T47D (cell line): ENCODE measurements at regions not wholly inside any gene's neighbourhood (a gene's known extent, or its start where the extent isn't known, plus 50 kb on each side); places are given as distances from the start of the nearest gene placed in this dataset.

Source experiments
- DNase-seq, 2 experiments: peaks; one replicate each; pipeline versions ENCODE4 v3.0.0 to v3.0.0-alpha.2; 2011 to 2012; ENCODE audit warnings: low read depth in 1 of 2, low spot score in 1 of 2
- JUND ChIP-seq: IDR thresholded peaks from 2 replicates; pipeline ENCODE4 v1.6.1; 2012; ENCODE audit warnings: low read depth
- in situ Hi-C: cut with HindIII; loops from 2 replicates; pipeline ENCODE4 v1.10.0; 2016; ENCODE audit warnings: low sequenced_read_pairs, low pct_unique_long_range_greater_than_20kb

DNA sequence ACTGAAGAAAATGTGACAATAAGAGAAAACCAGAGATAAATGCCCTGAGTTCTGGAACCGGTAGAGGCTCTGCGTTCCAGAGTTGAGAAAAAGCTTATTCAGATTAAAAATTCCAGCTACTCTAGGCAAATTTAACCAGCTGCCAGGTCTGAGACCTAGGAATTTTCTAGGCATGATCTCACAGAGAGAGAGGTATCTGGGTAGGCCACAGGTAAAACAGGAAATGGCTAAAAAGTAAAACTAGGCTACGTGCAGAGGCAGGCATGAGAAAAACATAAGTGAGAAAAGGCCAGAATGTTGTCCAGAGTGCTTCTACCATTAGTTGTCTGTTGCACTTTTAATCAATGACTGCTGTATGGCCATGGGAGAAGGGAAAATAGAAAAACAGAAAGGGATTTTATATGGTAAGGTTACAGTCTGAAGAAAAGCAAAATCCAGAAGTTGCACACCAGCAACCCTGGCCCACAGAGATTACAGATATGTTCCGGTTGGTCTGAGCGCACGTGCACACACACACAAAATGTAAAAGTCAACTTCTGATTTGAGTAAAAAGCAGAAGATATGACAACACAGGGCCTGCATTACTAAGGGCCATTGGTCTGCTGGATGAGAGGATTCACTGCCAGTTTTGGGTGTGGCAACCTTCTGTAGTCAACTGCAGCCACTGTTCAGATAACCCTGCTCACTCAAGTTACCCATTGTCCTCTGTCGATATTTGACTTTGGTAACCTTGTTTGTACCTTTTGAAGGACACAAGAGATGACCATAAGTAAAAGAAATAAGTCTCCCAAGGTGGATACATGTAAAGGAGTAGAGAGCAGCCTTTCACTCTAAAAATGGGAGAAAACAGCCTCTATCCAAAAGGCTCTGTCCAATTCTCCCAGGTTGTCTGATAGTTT is 266.0 kb downstream of the DTWD2 start:
- in situ Hi-C loops, result no loop called here
- TF ChIP-seq JUND, result no peak

DNA sequence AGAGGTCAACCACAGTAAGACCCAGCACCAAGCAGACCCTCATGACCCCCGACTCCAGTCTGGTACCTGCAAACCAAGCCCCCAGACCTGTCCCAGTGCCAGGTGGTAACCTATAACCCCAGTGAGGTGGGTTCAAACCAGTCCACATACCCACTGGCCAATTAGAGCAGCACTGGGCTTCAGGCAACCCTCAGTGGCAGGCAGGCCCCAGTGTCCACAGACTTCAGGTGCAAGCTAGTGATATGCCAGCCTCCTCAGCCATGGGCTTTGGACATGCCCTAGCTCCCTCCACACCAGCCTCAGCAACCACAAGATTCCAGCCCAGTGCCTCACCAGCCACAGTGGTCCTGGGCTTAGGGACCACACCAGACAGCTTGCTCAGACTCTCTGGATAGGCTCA is 276.6 kb downstream of the DTWD2 start:
- no peak for DNase-seq
- in situ Hi-C loops, result no loop called here
- TF ChIP-seq JUND, result no peak

More for the DNA sequence above, 266.0 kb downstream of the DTWD2 start:
- no peak for DNase-seq

DNA sequence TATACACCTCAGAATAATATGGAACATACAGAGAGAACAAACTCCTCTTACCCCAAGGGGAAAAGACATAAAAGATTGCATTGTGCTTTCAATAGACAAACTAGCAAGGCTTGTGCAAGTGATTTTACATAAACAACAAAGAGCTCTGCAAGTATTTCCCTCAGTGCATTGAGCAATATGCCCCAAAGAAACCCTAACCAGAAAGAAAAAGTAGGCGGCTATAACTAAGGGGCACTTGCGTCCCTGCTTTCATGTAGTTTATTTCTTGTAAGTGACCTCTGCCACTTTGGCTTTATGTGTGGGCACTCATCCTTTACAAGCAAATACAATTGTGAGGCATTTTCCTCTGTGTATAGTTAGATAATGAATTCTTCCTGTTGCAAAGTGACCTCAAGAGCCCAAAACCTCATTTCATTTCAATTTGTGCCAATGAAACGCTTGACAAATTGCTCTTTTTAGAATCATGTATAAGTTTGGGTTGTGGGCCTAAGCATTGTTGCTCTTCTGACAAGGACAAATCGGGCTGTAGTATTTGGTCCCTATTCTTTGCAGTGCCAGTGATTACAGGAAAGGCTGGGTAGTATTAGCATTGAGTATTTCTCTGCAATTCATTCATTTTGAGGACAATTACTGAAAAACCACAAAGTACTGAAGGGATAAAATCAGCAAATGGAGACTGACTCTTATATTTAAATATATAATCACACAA is 282.2 kb downstream of the DTWD2 start:
- in situ Hi-C loops, result no loop called here
- DNase-seq, result no peak
- no peak for TF ChIP-seq JUND

DNA sequence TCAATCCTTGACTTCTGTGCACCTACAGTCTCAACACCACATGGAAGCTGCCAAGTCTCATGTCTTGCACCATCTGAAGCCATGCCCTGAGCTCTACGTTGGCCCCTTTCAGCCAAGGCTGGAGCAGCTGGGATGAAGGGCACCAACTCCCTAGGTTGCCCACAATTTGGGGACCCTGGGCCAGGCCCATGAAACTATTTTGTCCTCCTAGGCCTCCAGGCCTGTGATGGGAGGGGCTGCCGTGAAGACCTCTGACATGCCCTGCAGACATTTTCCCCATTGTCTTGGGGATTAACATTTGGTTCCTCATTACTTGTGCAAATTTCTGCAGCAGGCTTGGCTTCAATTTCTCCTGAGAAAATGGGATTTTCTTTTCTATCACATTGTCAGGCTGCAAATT is 285.1 kb downstream of the DTWD2 start:
- TF ChIP-seq JUND, result no peak
- no peak for DNase-seq
- in situ Hi-C loops, result no loop called here

DNA sequence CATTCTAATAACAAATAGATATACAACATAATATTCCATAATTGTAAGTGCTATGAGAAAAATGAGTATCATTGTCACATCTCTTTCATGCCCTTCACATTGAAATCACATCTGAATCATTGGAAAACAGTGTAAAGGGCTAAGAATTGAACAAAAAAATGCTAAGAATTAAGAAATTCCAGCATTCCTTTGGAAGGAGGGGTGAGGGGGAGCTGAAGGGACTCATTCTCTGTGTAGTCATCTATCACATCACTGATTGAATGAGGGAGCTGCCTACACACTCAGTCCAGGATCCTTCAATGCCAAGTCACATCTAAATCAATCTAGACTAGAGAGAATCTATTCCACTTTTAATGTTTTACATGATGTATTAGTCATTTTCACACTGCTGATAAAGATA is 286.6 kb downstream of the DTWD2 start:
- DNase-seq, result no peak
- TF ChIP-seq JUND, result no peak
- in situ Hi-C loops, result no loop called here

DNA sequence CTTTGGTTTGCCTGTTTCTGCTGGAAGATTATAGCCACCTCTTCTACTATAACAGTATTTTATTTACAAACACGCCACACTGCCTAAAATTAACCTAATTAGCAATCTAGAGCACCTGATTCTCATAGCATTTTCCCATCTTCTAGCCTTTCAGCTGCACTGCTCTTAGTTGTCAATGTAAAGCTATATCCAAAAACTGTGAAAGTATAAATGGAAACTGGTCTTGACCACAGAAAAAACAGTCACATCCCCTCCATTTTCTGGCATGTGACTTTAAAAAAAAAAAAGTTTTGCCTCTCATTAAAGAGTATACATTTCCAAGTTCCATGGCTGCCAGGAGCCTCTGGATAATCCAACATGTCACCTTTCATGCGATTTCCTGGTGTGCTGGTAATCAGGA is 287.8 kb downstream of the DTWD2 start:
- in situ Hi-C loops, result no loop called here
- no peak for TF ChIP-seq JUND
- DNase-seq, result no peak

DNA sequence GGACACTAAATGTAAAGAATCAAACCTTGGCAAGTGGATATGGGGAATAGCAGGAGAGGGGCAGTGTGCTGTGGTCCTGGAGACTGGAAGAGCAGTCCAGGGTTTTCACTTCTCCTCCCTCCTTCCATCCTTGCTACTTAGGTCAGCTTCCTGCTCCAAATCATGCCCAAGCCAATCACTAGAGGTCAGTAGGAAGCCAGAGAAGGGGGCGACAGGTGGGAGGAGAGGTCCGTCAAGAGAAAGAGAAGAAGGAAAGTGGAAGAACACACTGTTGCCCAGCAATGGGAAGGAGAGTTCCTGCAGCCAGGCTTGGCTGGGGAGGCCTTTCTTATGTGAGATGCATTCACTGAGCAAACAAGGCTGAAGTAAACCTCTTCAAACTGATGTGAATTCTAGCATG is 289.6 kb downstream of the DTWD2 start:
- peak in 1 of 2 experiments; percentile 50 for DNase-seq
- no peak for TF ChIP-seq JUND
- in situ Hi-C loops, result no loop called here

DNA sequence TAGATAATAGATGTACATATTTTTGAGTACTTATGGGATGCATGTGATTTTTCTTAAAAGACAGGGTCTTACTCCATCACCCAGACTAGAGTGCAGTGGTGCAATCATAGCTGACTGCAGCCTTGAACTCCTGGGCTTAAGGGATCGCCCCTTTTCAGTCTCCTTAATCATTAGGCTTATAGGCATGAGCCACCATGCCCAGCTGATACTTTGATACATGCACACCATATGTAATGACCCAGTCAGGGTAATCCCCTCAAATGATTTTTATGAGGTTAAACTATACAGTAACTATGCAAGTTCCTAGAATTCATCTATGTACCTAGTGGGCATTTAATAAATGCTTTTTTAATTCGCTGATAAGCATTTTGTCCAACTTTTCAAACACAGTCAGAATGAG is 292.3 kb downstream of the DTWD2 start:
- in situ Hi-C loops, result no loop called here
- no peak for DNase-seq
- TF ChIP-seq JUND, result no peak

DNA sequence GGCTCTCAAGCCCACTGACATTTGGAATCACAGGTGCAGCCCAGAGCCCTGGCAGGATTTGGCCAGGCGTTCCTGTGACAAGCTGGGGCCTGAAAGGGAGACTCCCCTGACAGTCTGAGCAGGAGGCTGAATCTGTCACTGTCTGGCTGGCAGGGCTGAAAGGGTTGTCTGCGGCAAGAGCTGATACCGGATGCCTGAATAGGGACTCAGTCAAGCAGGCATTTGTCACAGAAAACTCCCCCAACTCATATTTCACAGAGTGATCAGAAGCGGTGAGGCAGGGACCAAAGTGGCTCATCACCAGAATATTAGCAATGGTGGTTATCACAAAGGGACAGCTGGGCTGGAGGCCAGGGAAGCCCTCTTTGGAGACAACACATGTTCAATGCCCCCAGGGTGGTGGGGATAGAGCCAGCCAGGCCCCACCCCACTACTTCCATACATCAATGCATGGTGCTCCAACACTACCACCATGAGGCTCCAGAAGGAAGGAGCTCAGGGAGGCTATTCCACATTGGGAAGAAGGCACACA is 295.5 kb downstream of the DTWD2 start:
- peak in 1 of 2 experiments; percentile 64 for DNase-seq
- no peak for TF ChIP-seq JUND
- in situ Hi-C loops, result no loop called here

DNA sequence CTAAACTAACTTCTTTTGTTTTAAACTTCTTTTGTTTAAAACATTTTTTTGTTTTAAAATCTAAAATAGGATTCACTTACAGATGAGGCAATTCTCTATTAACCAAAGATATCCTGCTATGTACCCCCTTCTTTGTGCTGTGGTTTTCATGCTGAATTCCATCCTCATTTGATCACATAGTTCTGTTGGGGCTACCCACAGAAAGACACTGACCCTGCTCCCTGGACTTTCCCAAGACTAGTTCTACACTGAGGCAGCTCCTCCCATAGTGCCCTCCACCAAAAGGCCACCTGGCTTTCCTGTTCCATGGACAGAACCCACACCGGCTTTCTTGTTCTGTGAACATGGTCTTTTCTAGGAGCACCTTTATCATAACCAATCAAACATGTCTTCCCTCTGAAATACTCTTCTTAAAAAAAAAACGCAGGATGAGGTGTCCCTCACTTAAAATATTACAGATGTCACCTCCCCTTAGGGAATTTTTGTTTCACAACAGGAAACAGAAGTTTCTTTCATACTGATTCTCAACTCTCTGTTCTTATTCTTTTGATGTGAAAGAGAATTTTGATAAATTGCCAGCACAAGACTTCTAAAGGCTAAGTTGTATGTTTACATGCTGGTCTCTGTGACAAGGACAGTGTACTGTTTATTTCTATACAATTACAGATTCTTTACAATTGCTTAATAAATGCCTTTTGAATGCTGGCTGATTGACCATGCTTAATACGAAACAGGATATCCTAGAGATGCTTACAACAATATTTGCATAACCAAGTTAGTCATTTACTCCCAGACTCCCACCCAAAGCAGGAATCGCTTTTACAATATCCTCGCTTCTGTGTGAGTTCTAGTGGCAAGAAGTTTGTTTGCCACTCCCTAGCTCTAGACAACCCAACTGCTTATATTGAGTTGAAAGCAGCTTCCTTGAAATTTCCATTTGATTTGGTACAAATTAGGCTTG is 300.4 kb downstream of the DTWD2 start:
- no peak for DNase-seq
- no peak for TF ChIP-seq JUND
- in situ Hi-C loops, result no loop called here

DNA sequence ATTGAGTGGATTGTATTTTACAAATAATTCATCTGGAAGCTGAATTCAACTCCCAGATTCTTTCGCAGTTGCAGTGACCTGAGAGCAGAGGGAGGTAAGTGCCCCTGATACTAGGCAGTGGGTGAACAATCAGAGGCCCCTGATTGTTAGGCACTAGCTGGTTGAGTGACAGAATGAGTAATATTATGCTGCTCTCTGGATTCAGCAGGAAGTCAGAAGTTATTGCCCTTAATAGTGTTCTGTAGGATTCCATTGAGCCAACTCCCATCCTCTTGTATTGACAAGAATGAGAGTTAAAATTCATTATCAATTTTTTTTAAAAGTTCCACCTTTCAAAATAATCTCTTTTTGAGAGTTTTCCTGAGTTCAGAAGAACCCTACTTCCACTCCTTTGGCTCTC is 301.2 kb downstream of the DTWD2 start:
- no peak for DNase-seq
- no peak for TF ChIP-seq JUND
- in situ Hi-C loops, result no loop called here

DNA sequence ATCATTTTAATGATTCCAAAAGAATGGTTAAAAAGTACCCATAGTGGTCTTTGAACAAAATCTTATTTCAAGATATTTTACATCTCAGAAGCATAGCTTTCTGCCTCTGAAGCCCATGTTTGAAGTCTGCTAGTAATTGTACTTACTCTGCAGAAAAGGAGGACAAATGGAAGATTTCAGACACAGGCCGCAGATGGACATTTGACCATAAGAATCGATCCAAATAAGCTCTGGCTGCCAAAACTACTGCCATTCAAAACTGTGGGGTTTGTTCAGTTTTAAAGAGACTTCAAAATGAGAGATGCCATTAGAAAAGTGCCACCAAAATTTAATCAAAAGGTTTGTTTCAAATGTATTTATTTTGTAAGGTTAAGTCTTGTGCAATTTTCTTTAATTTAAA is 306.7 kb downstream of the DTWD2 start:
- TF ChIP-seq JUND, result no peak
- in situ Hi-C loops, result no loop called here
- no peak for DNase-seq
